ENCODE measurements at regions not wholly inside any gene's neighbourhood (a gene's known extent, or its start where the extent isn't known, plus 50 kb on each side); places are given as distances from the start of the nearest gene placed in this dataset.
"Not testable (repeated sequence)": the region's sequence is repeated elsewhere in the genome, so short reads cannot be mapped to it uniquely, and the experiment has no call there.

DNA sequence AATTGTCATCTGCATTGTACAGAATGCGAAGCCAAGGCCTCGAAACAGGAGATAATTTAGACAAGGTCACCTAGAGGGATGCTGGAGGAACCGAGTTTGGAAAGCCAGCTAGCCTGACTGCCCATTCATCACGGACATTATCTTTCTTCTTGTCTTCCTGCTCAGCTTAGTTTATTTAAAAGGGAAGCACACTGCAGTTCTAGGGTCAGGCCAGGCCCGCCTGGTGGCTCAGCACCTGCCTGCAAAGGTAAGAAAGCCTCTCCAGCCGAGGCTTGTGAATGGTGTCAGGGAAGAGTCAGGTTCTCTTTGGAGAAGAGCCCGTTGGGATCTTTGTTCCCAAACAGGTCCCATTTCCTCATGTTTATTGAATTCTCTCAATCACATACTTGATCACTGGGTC lies 246.5 kb downstream of the BLID start:
- DNase-seq (ENCODE audit: low spot score), result no peak

DNA sequence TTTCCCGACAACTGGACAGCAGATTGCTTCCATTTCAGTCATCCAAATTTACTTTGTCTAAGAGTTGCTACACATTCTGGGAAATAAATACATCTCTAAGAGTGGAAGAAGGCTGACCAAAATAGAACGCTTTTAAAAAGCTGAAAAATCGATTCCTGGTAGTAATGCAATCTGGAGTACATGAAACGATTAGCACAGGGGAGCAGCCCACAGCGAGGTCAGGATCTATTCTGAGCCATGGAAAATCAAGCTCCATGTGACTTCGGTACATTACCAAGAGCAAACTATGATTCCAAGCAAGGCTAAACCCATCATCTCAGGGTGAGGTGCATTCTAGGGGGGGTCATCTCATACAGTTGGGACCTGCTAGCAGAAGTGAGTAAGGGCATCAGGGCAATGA lies 249.3 kb downstream of the BLID start:
- no peak for DNase-seq (ENCODE audit: low spot score)

DNA sequence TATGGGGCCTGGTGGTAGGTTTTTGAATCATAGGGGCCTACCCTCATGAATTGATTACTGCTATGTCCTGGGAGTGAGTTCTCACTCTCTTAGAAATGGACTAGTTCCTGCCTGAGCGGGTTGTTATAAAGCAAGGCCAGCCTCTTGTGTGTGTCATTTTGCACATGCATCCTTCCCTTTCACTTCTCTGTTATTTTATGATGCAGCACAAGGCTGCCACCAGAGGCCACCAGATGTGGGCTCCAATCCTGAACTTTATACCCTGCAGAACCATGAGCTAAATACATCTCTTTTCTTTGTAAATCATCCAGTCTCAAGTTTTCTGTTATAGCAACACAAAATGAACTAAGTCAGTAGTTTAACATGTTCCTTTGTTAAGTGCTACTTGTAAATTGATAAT lies 251.4 kb downstream of the BLID start:
- no peak for DNase-seq (ENCODE audit: low spot score)

DNA sequence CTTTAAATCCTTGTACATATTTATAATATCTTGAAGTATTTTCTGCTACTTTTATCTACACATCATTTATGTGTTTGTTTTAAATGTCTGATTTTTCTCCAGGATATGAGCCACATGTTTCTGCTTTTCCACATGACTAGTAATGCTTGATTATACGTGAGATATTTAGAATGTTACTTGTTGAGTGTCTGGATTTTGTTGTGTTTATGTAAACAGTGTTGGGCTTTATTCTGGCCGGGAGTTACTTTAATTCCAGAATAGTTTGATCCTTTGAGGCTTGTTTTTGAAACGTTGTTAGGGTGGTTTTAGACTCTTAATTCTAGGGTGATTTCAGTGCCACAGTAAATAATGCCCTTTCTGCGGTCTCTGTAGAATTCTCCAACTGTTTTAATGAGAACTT lies 252.9 kb downstream of the BLID start:
- no peak for DNase-seq (ENCODE audit: low spot score)

DNA sequence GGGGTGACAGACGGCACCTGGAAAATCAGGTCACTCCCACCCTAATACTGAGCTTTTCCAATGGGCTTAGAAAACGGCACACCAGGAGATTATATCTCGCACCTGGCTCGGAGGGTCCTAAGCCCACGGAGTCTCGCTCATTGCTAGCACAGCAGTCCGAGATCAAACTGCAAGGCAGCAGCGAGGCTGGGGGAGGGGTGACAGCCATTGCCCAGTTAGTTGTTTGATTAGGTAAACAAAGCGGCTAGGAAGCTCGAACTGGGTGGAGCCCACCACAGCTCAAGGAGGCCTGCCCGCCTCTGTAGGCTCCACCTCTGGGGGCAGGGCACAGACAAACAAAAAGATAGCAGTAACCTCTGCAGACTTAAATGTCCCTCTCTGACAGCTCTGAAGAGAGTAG lies 260.9 kb downstream of the BLID start:
- not testable (repeated sequence) for DNase-seq (ENCODE audit: low spot score)

DNA sequence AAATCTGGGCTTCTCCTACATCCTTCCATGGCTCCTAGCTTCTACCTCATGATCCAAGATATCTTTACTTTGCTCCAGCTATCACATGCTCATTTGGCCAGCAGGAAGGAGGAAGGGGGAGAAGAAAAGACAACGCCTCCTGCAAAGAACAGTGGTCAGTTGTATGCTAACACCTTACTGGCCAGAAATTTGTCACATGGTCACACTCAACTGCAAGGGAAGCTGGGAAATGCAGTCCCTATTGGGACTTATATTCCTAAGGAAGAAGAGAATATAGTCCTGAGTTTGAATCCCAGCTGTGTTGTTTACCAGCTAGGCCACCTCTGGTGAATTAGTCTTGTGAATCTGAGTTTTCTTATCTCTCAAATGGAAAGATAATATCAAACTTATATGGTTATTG lies 272.0 kb downstream of the BLID start:
- peak; percentile 5 for DNase-seq (ENCODE audit: low spot score)

DNA sequence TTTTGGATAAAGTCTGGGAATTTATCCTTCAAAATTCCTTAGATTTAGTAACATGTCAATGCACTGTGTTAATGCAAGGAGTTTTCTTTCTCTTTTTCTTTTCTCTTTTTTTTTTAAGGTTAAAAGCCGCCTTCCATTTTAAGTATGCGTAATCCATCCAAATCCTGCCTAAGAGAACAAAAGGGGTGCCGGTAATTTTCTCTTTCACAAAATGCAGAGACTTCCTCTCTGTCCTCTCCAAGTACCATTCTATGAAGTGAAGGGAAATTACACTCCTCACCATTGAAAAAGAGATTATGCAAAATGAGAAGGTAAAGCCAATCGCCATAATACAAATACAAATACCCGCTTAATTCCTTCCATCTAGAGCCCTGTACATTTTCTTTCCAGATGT lies 273.8 kb downstream of the BLID start:
- no peak for DNase-seq (ENCODE audit: low spot score)

DNA sequence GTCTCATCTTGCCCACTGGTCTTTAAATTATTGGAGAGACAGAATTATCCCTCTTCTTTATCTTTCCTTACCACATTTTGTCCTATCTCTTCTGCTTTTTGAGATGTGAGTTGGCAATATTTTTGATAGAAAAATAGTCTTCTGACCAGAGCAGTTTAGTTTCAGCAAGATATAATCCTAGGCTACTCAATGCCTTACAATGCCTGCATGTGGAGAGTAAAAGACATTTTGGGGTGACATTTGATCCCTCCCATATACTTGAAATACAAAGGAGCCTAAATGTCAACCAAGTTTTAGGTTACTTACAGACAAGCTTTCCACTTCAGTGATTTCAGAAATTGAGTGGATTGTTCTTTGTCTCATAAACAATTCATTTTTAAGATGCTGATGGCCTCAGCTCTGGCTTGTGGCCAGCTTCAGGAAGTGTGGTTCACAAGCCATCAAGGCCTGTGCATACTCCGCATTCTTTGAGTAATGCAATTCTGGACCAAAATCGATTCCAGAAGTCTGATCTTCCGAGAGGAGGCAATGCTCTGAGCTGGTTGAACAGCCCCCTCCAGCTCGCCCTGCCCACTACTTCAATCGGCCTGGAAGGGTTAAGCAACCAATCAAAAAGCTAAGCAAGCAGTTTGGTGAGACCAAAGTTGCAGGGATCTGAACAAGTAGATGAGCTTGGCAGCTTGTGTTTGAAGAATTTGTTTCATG lies 274.4 kb downstream of the BLID start:
- no peak for DNase-seq (ENCODE audit: low spot score)

DNA sequence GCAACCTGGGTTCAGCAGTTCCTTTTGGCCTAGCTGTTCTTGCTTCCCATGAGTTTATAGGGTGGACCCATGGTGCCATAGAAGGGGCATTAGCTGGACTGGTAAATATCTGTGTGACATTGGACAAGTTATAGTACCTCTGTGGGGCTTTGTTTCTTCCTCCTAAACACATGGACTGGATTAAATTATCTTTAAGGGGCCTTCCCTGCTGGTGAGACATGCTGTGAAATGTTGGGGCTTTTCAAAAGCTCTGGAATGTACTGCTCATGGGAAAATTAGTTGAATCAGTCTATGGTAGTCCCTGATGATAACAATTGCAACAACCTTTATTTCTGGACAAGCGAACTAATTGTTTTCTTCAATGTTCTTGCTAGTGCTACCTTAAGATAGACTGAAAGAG lies 276.2 kb downstream of the BLID start:
- no peak for DNase-seq (ENCODE audit: low spot score)

DNA sequence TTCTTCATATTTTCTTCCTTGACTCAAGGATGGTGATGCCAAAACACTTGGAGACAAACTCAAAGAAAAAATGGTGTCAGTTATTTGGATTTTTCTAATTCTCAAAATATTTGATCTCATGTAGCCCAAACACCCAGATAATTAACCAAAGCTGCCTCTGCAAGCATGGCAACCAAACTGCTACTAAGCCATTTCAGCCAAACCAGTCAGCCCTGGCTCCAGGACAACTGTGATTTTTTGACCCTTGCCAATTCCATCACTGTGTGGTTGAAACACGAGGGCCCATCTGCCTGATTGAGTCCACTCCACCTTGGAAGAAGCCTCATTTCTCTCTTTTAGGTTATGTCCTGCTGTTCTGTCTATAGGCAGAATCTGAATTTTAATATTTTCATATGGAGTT lies 277.4 kb downstream of the BLID start:
- no peak for DNase-seq (ENCODE audit: low spot score)

DNA sequence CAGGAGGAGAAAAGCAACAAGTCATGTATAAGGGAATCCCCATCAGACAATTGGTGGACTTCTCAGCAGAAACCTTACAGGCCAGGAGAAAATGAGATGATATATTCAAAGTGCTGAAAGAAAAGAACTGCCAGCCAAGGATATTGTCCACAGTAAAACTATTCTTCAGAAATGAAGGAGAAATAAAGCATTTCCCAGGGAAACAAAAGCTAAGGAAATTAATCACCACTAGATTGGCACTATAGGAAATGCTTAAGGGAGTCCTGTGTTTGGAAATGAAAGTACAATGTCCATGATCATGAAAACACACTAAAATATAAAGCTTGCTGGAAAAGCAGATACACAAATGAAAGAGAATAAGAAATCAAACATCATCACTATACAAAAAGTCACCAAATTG lies 282.0 kb downstream of the BLID start:
- DNase-seq (ENCODE audit: low spot score), result no peak

DNA sequence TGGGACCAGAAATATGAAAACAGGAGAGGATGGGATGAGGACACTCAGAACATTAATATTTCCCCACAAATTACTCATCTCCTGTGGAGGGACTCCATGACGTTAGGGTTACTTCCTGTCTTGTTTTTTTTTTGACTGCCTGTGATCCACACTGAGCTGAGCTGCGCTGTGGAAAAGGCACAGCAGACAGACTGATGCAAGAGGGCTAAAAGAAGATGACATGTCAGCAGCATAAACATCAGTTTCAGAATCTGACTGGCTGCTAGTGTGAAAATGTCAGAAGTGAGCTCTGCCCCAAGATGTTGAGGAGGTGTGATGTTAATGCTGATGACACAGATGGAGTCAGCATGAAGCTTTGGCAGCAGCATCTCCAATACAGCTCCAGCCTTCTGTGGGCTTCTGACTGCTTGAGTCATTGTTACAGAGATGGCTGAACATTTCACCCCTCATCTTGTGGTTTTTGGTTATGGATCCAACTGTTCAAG lies 286.8 kb downstream of the BLID start:
- DNase-seq (ENCODE audit: low spot score), result peak; percentile 22

DNA sequence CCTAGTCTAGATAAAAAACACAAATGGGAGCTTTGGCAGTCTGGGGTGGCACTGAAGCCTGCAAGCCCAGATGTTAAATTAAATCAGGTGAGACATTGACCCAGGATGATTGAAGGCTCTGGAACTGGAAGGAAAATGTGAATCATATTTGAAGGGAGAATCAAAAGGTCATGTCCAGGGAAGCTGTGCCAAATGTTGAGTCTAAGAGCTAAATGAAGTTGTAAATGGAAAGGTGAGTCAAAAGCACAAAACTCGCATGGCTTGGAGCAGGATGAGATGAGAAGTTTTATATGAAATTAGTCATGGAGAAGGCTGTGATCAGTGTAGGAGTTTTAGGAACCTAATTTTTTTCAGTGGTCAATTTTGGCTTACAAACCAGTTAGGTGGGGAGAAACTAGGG lies 301.1 kb downstream of the BLID start:
- DNase-seq (ENCODE audit: low spot score), result no peak

DNA sequence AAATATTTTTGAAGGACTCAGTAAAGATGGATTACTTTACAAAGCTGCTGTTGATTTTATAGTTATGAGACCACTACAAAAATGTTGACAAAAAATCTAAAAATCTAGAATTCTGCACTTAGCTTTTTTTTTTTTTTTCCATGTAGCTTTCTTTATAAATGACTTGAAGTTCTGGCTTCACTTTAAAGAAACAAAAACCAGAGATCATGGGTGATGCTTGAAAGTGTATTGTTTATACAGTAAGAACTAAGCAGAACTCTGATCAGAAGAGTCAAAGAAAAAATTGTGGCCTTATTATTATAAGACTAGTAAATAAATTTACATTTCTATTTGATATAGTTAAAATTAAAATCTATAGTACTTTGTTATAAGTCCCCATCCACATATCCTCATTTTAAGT lies 301.7 kb downstream of the BLID start:
- DNase-seq (ENCODE audit: low spot score), result no peak

DNA sequence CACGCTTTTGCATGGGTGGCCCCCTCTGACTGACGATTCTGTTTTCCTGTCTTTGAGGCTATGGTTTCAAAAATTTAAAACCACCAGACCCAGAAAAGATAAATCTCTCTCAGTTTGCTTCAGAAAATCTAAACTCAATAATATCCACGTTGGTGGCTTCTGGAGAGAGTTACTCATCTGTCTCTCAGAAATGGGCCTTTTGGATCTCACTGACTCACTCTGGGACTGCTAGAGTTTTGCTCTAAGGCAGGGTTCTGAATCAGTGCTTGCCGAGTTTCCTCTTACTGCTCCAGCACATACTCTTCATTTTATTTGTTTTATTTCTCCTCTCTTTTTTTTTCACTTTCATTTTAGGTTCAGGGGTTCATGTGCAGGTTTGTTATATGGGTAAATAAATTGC lies 305.7 kb downstream of the BLID start:
- DNase-seq (ENCODE audit: low spot score), result no peak

DNA sequence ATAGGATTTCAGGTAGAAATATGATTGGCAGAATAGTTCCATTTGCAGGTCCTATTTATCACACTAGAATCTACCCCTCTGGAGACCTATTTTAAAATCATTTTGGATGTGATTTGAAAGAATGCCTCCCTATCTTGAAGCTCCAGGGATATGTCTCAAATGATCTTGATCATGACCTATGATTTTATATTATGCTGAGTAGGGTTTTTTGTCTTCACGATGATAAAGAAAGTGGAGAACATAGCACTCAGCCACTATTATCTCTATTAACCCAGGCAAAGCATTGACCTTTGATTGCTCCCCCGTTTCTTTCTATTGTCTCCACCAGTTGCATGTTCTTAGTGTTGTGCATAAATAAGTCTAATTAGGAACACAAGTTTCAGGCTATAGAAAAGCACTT lies 307.9 kb downstream of the BLID start:
- DNase-seq (ENCODE audit: low spot score), result no peak

DNA sequence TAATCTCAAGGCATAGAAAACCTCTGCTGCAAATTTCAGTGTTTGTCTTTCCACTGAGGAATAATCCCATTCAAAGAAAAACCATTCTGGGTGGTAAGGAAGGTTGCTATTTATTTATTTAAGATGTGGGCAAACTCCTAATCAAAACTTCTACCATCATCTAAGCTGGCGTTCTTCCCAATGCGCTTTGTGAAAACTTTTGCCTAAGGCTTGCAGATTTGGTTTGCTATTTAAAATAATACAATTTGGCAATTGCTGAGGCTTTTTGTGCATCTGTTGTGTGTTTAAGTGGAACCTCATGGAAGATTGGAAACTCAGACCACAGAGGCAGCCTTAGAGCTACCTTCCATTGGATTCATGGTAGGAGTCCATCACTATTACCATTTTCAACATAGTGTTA lies 309.0 kb downstream of the BLID start:
- DNase-seq (ENCODE audit: low spot score), result peak; percentile 49

DNA sequence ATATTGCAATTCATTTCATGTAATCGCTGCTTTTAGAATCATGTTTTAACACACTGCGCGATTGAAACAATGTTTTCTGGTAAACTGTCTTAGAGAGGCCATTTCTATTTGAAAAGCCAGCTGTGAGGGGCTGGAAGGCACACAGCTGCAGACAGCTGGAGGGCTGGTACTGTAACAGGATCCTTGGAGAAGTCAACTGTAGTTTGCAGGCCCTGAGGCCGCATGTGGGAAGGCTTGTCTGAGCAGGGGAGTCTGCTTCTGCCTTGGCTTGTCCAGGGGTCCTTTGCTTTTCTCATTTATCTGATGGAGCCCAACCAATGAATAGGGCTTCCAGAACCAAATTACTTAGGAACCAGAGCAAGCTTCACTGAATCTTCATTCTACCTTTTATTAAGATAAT lies 313.5 kb downstream of the BLID start:
- DNase-seq (ENCODE audit: low spot score), result no peak

DNA sequence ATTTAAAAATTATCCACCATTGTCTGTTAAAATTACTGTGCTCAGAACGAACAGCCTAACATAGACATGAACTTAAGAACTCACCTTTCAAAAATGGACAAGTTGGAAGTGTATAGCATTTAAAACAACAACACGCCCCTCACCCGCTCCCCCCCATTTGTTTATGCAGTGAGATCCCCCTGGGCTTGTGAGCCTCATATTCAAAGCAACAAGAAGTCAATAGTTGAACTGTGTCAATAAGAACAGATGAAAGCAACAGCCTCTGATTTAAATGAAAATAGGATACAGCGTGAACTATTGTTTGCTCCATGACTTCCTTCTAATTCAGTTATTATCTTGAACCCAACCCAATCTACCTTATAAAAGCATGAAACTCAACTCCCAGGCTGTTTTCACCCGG lies 314.2 kb downstream of the BLID start:
- DNase-seq (ENCODE audit: low spot score), result no peak

DNA sequence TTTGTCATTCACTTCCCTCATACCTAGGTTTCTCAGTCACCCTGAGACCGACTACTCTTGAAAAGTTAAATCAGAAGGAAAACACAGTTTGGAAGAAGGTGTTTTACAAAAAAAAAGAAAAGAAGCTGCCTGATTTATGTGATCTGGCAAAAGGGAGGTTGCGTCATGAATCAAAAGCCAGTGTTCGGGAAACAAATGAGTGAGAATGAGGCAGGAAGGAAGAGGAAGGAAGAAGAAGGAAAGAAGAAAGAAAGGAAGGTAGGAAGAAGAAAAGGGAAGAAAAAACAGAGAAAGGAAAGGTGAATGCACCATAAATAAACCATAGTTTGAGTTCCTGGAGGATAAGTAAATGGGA lies 314.6 kb downstream of the BLID start:
- DNase-seq (ENCODE audit: low spot score), result no peak

DNA sequence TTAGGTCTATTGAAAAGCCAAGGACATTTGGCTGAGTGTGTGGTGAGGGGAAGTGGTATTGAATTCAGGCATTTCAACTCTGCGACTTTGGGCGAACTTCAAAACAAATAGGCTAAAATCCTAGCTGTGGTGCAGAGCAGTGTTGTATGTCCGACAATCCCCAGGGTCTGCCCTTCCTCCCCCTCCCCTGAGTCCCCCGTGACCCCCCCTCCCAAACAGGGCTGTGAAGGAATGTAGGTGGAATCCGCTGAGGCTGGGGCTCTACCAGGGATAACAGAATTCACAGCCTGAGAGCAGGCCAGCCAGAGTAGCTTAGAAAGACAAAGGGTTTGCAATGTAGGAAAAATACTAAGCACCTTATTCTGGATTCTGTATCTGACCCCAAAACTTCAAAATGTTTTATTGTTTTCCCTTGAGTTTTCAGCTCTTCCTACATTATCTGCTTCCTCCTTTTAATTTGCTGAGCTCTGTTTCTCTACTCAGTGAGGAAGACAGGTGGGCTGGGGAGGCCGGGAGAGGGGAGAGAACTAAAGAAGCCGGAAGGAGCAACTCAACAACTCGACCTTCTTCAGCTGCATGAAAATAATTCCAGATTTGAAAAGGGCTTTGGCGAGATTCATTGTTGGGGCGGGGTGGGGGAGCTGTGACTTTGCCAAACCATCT lies 315.2 kb downstream of the BLID start:
- no peak for DNase-seq (ENCODE audit: low spot score)

DNA sequence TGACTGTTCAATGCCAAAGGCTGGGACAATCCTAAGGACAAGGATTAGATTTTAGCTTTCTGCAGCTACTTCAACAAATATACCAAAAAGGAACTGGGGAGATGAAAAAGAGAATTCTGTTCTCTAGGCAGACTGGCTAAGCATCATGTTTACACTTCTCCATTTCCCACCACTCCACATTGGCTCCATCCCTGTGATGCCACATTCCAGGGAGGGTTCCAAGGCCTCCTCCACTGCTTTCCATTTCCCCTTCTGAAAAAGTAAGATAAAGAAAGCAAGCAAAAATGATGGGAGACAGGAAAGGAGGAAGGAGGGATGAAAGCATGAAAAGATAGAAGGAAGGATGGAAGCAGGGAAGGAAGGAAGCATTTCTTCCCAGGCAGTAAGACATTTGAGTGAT lies 315.8 kb downstream of the BLID start:
- DNase-seq (ENCODE audit: low spot score), result no peak

DNA sequence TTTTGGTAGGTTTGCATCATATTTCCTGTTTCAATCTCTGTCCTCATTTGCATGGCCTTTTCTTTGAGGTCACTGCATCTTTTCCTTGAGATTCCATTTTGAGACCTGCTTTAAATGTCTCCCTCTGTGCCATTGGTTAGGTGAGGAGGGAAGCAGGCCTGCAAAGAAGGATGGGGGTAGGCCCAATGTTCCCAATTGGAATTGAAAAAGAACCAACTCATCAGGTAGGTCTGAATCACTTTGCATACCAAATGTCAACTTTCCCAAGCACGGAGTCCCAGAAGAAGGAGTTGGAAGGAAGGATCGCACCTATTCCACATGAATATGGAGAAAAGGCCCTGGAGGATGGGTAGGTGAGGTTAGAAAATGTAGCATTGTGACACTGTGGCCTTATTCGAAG lies 318.5 kb downstream of the BLID start:
- no peak for DNase-seq (ENCODE audit: low spot score)

DNA sequence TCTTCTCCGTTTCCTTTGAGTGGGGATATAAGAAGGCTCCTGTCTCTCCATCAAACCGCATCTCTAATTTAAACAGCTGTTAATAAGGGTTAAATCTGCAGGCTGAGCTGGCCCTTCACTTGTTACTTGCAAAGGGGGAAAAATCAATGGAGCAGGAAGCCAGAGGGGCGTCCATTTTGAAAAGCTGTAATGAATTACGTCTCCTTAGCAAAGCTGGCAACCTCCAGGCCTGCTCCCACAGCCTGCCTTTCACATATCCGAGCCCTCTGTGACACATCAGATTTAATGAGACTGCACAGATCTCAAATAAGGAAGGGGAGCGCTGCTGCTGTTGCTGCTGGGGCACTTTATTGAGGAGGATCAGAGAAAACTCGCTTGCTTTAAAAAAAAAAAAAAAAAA lies 320.8 kb downstream of the BLID start:
- no peak for DNase-seq (ENCODE audit: low spot score)
